Pancreas (tissue), 10 donors: ENCODE measurements at regions not wholly inside any gene's neighbourhood (a gene's known extent, or its start where the extent isn't known, plus 50 kb on each side); places are given as distances from the start of the nearest gene placed in this dataset.
"Not testable (repeated sequence)": the region's sequence is repeated elsewhere in the genome, so short reads cannot be mapped to it uniquely, and the experiment has no call there.

Experiments used
- ATAC-seq, 4 donors: fragments of 200-7000 bp; cut with Tn5 transposase; one replicate each; pipeline versions ENCODE4 v1.8.0 to v1.9.1; 2020; ENCODE audit warnings: mild to moderate bottlenecking in 4 of 4, moderate library complexity in 4 of 4
- DNase-seq, 6 donors: peaks; one replicate each; pipeline ENCODE4 v3.0.0-alpha.2; 2020
- FAIRE-seq: peaks from 2 replicates; lab custom pipeline; 2012; peaks lifted over from hg19 to GRCh38; lab: Jason Lieb, UNC
- H3K27ac ChIP-seq, 4 donors: fragments of 200-600 bp; sonication (generic); 1 replicate in 3 of 4; 2 replicates in 1 of 4; pipeline versions ENCODE4 v1.5.0 to v1.8.0; 2020
- H3K27me3 ChIP-seq, 4 donors: fragments of 200-600 bp; one replicate each; pipeline ENCODE4 v1.8.0; 2021
- H3K36me3 ChIP-seq, 3 donors: fragments of 200-600 bp; sonication (generic) in 1 of 3; one replicate each; pipeline versions ENCODE4 v1.5.0 to v1.8.0; 2020 to 2021
- H3K4me1 ChIP-seq, 3 donors: fragments of 200-600 bp; one replicate each; pipeline ENCODE4 v1.8.0; 2021
- H3K4me3 ChIP-seq, 4 donors: fragments of 200-600 bp; sonication (generic) in 2 of 4; one replicate each; pipeline versions ENCODE4 v1.5.0 to v1.8.0; 2020 to 2021
- H3K9me3 ChIP-seq, 4 donors: fragments of 200-600 bp; one replicate each; pipeline ENCODE4 v1.8.0; 2021
- CTCF ChIP-seq, 4 donors: fragments of 200-600 bp; sonication (generic) in 3 of 4; IDR thresholded peaks; one replicate each; pipeline versions ENCODE4 v1.5.0 to v1.8.0; 2021; ENCODE audit warnings: antibody characterized with exemption in 4 of 4
- WGBS, 2 donors: extraction: QIAGEN DNeasy Blood & Tissue Kit; methylation state at CpG; one replicate each; pipeline ENCODE4 v1.1.7; 2013; 5-methylcytosine and 5-hydroxymethylcytosine counted together
- intact Hi-C, 3 donors: fragments of 100-400 bp; cut with DNase I; formaldehyde crosslinking; loops; one replicate each; pipeline versions ENCODE4 v1.11.1 to v1.14.2; 2022
- donor health status: healthy with polysubstance abuse.
- donor health status: DM: no; HTN: no; CAD: no; lungs with moderate emphysema.
- donor health status: DM: no; HTN: no; CAD: no.
- donor health status: control.
- donor health status: control.
- donor health status: Bipolar disorder and iron deficiency.
- donor health status: DM: yes; HTN: yes; CAD: no.
- donor health status: DM: no; HTN: no; CAD: no.
- donor health status: DM: no; HTN: no; CAD: no.
- donor health status: DM: yes; HTN: yes; CAD: no.

DNA sequence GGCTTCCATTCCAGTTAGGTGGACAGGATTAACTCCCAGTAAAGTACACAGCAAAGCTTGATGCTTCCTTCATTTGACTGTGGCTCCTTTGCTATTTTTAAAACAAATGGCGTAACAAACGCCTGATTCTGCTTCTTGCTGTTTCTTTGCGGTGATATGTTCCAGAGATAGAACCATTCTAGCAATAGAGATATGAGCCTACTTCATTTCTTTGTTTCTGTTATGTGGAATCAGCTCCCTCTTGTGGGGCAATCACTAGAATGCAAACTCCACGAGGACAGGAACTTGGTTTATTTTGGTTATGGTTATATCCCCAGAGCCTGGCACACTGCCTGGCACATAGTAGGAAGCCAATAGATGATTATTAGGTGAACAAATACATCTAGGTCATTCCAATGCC, 122.6 kb upstream of the SLC6A11 start:
- Histone ChIP-seq H3K4me3 (no peak overlapping the region), H3K4me1 (no peaks in the 10 kb centered on the region), H3K27ac (no peak overlapping the region), H3K36me3 (no peaks in the 10 kb centered on the region), H3K27me3 (no peaks in the 10 kb centered on the region), H3K9me3 (no peaks in the 10 kb centered on the region)
- WGBS, 2 donors = 47 to 53% methylated on average over 4 of the region's 4 CpGs
- intact Hi-C loops = no loop called here
- no peak for DNase-seq
- no peak for ATAC-seq
- TF ChIP-seq CTCF (IDR thresholded peaks at IDR 0.05) = no peak
- FAIRE-seq = no peak

GRCh38 chr3:10694179-10694578, 121.8 kb upstream of the SLC6A11 start:
- TF ChIP-seq CTCF (IDR thresholded peaks at IDR 0.05) = no peak
- ATAC-seq (no peak), DNase-seq (no peak), FAIRE-seq (no peak)
- Histone ChIP-seq H3K36me3 (no peaks in the 10 kb centered on the region), H3K4me1 (no peaks in the 10 kb centered on the region), H3K27me3 (no peaks in the 10 kb centered on the region), H3K9me3 (no peaks in the 10 kb centered on the region), H3K4me3 (no peak overlapping the region), H3K27ac (no peak overlapping the region)
- 54 to 67% methylated on average over 4 of the region's 4 CpGs for WGBS, 2 donors
- intact Hi-C loops = no loop called here

DNA sequence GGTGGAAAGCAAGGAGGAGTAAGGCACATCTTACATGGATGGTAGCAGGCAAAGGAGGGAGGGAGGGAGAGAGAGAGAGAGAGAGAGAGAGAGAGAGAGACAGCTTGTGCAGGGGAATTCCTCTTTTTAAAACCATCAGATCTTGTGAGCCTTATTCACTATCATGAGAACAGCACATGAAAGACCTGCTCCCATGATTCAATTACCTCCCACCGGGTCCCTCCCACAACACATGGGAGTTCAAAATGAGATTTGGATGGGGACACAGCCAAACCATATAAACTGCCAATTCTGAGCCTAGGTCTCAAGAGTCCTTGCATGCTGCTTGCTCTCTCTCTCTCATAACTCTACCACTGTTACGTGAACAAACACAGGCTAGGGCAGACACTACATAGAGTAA, 120.8 kb upstream of the SLC6A11 start:
- H3K4me3 ChIP-seq, H3K36me3 ChIP-seq, H3K9me3 ChIP-seq, DNase-seq, H3K4me1 ChIP-seq, intact Hi-C loops, ATAC-seq, H3K27me3 ChIP-seq, FAIRE-seq, H3K27ac ChIP-seq: not testable (repeated sequence)
- WGBS, 2 donors = 31 to 56% methylated on average over 2 of the region's 2 CpGs

GRCh38 chr3:10695595-10696285, 120.3 kb upstream of the SLC6A11 start:
- Histone ChIP-seq H3K36me3 (no peaks in the 10 kb centered on the region), H3K27ac (no peak overlapping the region), H3K27me3 (no peaks in the 10 kb centered on the region), H3K9me3 (no peaks in the 10 kb centered on the region), H3K4me3 (no peak overlapping the region), H3K4me1 (no peaks in the 10 kb centered on the region)
- FAIRE-seq = no peak
- no peak for ATAC-seq
- DNase-seq = no peak
- intact Hi-C loops = no loop called here
- no peak for TF ChIP-seq CTCF (IDR thresholded peaks at IDR 0.05)
- WGBS, 2 donors = 40 to 43% methylated on average over 4 of the region's 4 CpGs

- H3K27ac ChIP-seq = no peak overlapping the region
- 37 to 46% methylated on average over 4 of the region's 4 CpGs for WGBS, 2 donors
- no peak for ATAC-seq
- no peak for FAIRE-seq
- H3K27me3 ChIP-seq = peaks cover 0 to 5% (median 0%) of the 10 kb centered on the region in 4 donors
- H3K4me1 ChIP-seq = no peaks in the 10 kb centered on the region
- H3K9me3 ChIP-seq = no peaks in the 10 kb centered on the region
- no peak overlapping the region for H3K4me3 ChIP-seq
- no peaks in the 10 kb centered on the region for H3K36me3 ChIP-seq
- DNase-seq = no peak
- intact Hi-C loops = no loop called here
- no peak for TF ChIP-seq CTCF (IDR thresholded peaks at IDR 0.05)
Measured at GRCh38 chr3:10697918-10698317, 118.1 kb upstream of the SLC6A11 start.
